WTC11 (cell line): ENCODE measurements at regions not wholly inside any gene's neighbourhood (a gene's known extent, or its start where the extent isn't known, plus 50 kb on each side); places are given as distances from the start of the nearest gene placed in this dataset.

ENCODE experiments used
- HMGA2 ChIP-seq: fragments of 250-450 bp; sonication (Bioruptor Pico); IDR thresholded peaks from 2 replicates; pipeline ENCODE4 v1.4.0; 2021; ENCODE audit warnings: mild to moderate bottlenecking, moderate library complexity
- MAX ChIP-seq: sonication (generic); formaldehyde crosslinking; IDR thresholded peaks from 2 replicates; pipeline ENCODE4 v1.8.0; 2022; ENCODE audit warnings: mild to moderate bottlenecking, missing genetic modification reagents
- ZNF281 ChIP-seq: sonication (generic); formaldehyde crosslinking; IDR thresholded peaks from 2 replicates; pipeline ENCODE4 v1.8.0; 2023; ENCODE audit warnings: mild to moderate bottlenecking, missing genetic modification reagents
- TF ChIP-seq, protein P1 (sequence below): fragments of 200-600 bp; IDR thresholded peaks from 2 replicates; pipeline ENCODE4 v1.8.0; 2022; ENCODE audit warnings: antibody characterized with exemption
- TF ChIP-seq, protein P2 (sequence below): fragments of 250-450 bp; sonication (Bioruptor Pico); conservative IDR thresholded peaks from 2 replicates; pipeline ENCODE4 v1.9.0; 2021; ENCODE audit warnings: mild to moderate bottlenecking
- TF ChIP-seq, protein P3 (sequence below): sonication (generic); formaldehyde crosslinking; IDR thresholded peaks from 2 replicates; pipeline ENCODE4 v1.8.1; 2022; ENCODE audit warnings: low read depth, missing genetic modification reagents, borderline replicate concordance

- TF ChIP-seq, protein P1, sequence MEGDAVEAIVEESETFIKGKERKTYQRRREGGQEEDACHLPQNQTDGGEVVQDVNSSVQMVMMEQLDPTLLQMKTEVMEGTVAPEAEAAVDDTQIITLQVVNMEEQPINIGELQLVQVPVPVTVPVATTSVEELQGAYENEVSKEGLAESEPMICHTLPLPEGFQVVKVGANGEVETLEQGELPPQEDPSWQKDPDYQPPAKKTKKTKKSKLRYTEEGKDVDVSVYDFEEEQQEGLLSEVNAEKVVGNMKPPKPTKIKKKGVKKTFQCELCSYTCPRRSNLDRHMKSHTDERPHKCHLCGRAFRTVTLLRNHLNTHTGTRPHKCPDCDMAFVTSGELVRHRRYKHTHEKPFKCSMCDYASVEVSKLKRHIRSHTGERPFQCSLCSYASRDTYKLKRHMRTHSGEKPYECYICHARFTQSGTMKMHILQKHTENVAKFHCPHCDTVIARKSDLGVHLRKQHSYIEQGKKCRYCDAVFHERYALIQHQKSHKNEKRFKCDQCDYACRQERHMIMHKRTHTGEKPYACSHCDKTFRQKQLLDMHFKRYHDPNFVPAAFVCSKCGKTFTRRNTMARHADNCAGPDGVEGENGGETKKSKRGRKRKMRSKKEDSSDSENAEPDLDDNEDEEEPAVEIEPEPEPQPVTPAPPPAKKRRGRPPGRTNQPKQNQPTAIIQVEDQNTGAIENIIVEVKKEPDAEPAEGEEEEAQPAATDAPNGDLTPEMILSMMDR: no peak
- no peak for TF ChIP-seq ZNF281
- TF ChIP-seq, protein P2, sequence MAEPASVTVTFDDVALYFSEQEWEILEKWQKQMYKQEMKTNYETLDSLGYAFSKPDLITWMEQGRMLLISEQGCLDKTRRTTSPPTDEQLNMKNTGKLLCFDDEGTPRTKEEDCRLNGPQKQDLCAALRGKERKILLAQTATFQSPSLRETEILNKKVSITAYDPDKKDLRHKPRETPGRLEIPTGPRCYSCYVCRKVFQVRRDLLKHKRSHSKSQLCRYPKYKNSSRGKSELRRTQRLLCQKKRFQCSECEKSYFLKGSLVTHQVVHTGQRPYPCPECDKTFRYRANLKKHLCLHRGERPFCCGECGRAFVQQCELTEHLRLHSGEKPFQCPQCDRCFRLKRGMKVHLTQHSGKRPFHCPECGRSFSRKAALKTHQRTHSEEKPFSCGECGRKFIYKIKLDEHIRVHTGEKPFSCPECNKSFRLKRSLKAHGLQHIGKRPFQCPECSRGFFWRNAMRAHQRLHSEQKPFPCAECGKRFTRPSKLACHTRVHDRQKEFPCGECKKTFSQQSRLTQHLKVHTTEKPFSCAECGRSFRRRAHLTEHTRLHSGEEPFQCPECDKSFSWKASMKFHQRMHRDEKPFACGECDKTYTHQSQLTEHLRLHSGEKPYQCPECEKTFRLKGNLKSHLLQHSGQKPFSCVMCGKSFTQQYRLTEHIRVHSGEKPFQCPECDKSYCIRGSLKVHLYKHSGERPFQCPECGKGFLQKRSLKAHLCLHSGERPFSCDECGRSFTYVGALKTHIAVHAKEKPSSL: no peak
- no peak for TF ChIP-seq MAX (CRISPR knock-in tag)
- TF ChIP-seq HMGA2: no peak
- TF ChIP-seq, protein P3, sequence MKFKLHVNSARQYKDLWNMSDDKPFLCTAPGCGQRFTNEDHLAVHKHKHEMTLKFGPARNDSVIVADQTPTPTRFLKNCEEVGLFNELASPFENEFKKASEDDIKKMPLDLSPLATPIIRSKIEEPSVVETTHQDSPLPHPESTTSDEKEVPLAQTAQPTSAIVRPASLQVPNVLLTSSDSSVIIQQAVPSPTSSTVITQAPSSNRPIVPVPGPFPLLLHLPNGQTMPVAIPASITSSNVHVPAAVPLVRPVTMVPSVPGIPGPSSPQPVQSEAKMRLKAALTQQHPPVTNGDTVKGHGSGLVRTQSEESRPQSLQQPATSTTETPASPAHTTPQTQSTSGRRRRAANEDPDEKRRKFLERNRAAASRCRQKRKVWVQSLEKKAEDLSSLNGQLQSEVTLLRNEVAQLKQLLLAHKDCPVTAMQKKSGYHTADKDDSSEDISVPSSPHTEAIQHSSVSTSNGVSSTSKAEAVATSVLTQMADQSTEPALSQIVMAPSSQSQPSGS (CRISPR knock-in tag): no peak
Observed at GRCh38 chr13:37353911-37354310, 244.7 kb downstream of the POSTN start.
